ENCODE measurements at regions not wholly inside any gene's neighbourhood (a gene's known extent, or its start where the extent isn't known, plus 50 kb on each side); places are given as distances from the start of the nearest gene placed in this dataset.

GRCh38 chr4:82043081-82043808 lies 330.5 kb downstream of the HNRNPD start:
- TF ChIP-seq CTCF (IDR thresholded peaks at IDR 0.05; ENCODE audit: low read depth, low read length, poor library complexity, severe bottlenecking), result no peak
- TF ChIP-seq EZH2phosphoT487 (IDR thresholded peaks at IDR 0.05; ENCODE audit: borderline replicate concordance, low read length), result no peak

All from DOHH2 (cell line).